ENCODE measurements at regions not wholly inside any gene's neighbourhood (a gene's known extent, or its start where the extent isn't known, plus 50 kb on each side); places are given as distances from the start of the nearest gene placed in this dataset.

DNA sequence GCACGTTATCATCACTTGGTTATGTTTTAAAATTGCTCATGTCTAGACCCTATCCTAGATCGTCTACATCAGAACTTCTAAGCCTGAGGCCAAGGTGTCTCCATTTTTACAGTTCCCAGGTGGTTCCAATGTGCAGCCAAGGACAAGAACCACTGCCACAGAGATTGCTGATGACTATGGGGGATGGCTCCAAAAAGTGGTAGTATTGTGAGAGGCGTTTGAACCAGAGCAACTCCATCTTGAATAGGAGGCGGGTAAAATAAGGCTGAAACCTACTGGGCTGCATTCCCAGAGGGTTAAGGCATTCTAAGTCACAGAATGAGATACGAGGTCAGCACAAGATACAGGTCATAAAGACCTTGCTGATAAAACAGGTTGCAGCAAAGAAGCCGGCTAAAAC is 195.6 kb upstream of the FOXN2 start:
- no peaks in the 10 kb centered on the region for H3K9me3 ChIP-seq
- H3K36me3 ChIP-seq: no peaks in the 10 kb centered on the region
- peaks cover 0 to 3% (median 0%) of the 10 kb centered on the region in 4 donors for H3K4me1 ChIP-seq
- TF ChIP-seq POLR2AphosphoS5 (IDR thresholded peaks at IDR 0.05): no peak
- TF ChIP-seq EP300 (IDR thresholded peaks at IDR 0.05): no peak
- TF ChIP-seq, protein P1, sequence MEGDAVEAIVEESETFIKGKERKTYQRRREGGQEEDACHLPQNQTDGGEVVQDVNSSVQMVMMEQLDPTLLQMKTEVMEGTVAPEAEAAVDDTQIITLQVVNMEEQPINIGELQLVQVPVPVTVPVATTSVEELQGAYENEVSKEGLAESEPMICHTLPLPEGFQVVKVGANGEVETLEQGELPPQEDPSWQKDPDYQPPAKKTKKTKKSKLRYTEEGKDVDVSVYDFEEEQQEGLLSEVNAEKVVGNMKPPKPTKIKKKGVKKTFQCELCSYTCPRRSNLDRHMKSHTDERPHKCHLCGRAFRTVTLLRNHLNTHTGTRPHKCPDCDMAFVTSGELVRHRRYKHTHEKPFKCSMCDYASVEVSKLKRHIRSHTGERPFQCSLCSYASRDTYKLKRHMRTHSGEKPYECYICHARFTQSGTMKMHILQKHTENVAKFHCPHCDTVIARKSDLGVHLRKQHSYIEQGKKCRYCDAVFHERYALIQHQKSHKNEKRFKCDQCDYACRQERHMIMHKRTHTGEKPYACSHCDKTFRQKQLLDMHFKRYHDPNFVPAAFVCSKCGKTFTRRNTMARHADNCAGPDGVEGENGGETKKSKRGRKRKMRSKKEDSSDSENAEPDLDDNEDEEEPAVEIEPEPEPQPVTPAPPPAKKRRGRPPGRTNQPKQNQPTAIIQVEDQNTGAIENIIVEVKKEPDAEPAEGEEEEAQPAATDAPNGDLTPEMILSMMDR (IDR thresholded peaks at IDR 0.05): no peak
- TF ChIP-seq POLR2A (IDR thresholded peaks at IDR 0.05): no peak
- no peaks in the 10 kb centered on the region for H3K27me3 ChIP-seq
- DNase-seq (no peak), ATAC-seq (ENCODE audit: low FRiP score in 2 of 2) (no peak)
- H3K27ac ChIP-seq: no peak overlapping the region
- H3K4me3 ChIP-seq: no peak overlapping the region
- 86 to 87% methylated on average over 6 of the region's 6 CpGs for WGBS, 2 donors

DNA sequence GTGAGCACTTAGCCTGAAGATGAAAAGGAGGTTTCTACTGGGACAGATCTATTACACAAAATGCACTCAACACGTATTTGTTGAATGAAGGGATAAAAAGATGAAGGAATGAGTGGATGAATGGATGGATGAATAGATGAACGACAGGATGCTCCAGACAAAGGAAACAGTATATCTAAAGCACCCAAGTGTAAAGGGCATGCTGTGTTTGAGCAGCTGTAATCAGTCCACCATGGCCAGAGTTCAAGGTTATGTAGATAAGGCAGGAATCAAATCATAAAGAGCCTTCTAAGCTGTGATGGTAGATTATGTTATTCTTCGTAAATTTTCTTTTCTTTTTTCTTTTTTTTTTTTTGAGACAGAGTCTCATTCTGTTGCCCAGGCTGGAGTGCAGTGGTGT is 194.4 kb upstream of the FOXN2 start:
- Histone ChIP-seq H3K27ac (peak overlapping the region in 1 of 4 donors; percentile 56), H3K4me1 (no peaks in the 10 kb centered on the region), H3K4me3 (no peak overlapping the region), H3K36me3 (no peaks in the 10 kb centered on the region), H3K9me3 (no peaks in the 10 kb centered on the region), H3K27me3 (no peaks in the 10 kb centered on the region)
- no peak for TF ChIP-seq EP300 (IDR thresholded peaks at IDR 0.05)
- TF ChIP-seq POLR2A (IDR thresholded peaks at IDR 0.05): no peak
- TF ChIP-seq POLR2AphosphoS5 (IDR thresholded peaks at IDR 0.05): no peak
- WGBS, 2 donors: 82 to 87% methylated on average over 3 of the region's 3 CpGs
- DNase-seq (no peak), ATAC-seq (ENCODE audit: low FRiP score in 2 of 2) (no peak)

DNA sequence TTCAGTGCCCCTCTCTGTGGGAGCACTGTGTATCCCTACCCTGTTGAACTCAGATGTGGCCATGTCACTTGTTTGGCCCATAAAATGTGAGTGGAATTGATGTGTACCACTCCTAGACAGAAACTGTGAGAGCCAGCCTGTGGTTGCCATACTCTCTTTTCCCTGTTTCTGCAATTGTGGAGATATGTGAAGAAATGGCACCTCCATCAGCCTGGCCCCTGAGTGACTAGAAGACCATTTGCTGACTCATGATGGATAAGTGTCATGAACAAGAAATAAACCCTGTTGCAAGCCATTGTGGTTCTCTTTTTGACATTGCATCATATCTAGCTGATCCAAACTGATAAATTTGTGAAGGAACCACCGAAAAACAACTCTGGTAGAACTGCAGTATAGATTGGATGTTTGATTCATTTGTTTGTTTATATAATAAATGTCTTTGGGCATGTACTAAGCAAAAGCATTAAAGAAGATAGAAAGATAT is 193.7 kb upstream of the FOXN2 start:
- Histone ChIP-seq H3K27me3 (no peaks in the 10 kb centered on the region), H3K36me3 (no peaks in the 10 kb centered on the region), H3K4me3 (no peak overlapping the region), H3K9me3 (no peaks in the 10 kb centered on the region), H3K4me1 (no peaks in the 10 kb centered on the region), H3K27ac (peak overlapping the region in 1 of 4 donors; percentile 56)
- TF ChIP-seq, protein P1 (IDR thresholded peaks at IDR 0.05): no peak
- TF ChIP-seq POLR2A (IDR thresholded peaks at IDR 0.05) (no peak), EP300 (IDR thresholded peaks at IDR 0.05) (peak in 1 of 4 donors; percentile 37), POLR2AphosphoS5 (IDR thresholded peaks at IDR 0.05) (peak in 1 of 2 donors; percentile 62)
- WGBS, 2 donors: 64 to 72% methylated on average over 1 of the region's 1 CpG
- peak; percentile 65 to 68 for ATAC-seq (ENCODE audit: low FRiP score in 2 of 2)
- peak in 1 of 2 donors; percentile 63 for DNase-seq

DNA sequence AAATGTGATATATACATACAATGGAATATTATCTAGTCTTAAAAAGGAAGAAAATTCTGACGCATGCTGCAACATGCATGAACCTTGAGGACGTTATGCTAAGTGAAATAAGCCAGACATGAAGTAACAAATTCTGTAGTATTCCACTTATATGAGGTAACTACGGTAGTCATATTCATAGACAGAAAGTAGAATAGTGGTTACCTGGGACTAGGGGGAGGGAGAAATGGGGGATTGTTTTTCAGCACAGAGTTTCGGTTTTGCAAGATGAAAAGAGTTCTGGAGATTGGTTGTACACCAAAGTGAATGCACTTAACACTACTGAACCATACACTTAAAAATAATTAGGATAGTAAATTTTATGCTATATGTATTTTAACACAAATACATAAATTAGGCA is 192.3 kb upstream of the FOXN2 start:
- 89 to 91% methylated on average over 4 of the region's 4 CpGs for WGBS, 2 donors
- H3K36me3 ChIP-seq: no peaks in the 10 kb centered on the region
- H3K4me3 ChIP-seq: no peak overlapping the region
- no peaks in the 10 kb centered on the region for H3K27me3 ChIP-seq
- DNase-seq (no peak), ATAC-seq (ENCODE audit: low FRiP score in 2 of 2) (no peak)
- no peak for TF ChIP-seq POLR2AphosphoS5 (IDR thresholded peaks at IDR 0.05)
- TF ChIP-seq POLR2A (IDR thresholded peaks at IDR 0.05): no peak
- TF ChIP-seq, protein P1 (IDR thresholded peaks at IDR 0.05): no peak
- no peak for TF ChIP-seq EP300 (IDR thresholded peaks at IDR 0.05)
- H3K27ac ChIP-seq: no peak overlapping the region
- H3K9me3 ChIP-seq: no peaks in the 10 kb centered on the region
- no peaks in the 10 kb centered on the region for H3K4me1 ChIP-seq

DNA sequence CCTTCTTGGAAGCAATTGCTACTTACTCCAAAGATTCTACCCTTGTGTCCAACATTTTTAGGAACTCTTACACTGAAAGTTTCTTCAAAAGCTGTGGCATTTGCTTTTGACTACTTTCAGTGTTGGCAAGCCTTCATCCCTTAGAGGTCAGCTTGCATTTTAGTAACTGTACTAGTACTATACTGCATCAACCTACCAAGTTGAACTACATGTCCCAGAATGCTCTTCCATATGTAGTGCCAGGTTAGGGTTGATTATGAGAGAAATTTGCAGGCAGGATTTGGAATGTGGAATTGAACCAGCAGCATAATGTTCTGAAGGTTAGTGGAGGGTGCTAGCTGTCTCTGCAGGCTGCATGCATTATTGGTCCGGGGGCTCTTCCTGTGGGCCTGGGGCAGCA is 189.9 kb upstream of the FOXN2 start:
- ATAC-seq (ENCODE audit: low FRiP score in 2 of 2) (no peak), DNase-seq (no peak)
- H3K36me3 ChIP-seq: no peaks in the 10 kb centered on the region
- H3K9me3 ChIP-seq: no peaks in the 10 kb centered on the region
- TF ChIP-seq POLR2AphosphoS5 (IDR thresholded peaks at IDR 0.05): no peak
- no peak for TF ChIP-seq POLR2A (IDR thresholded peaks at IDR 0.05)
- TF ChIP-seq, protein P1 (IDR thresholded peaks at IDR 0.05): no peak
- TF ChIP-seq EP300 (IDR thresholded peaks at IDR 0.05): no peak
- no peaks in the 10 kb centered on the region for H3K27me3 ChIP-seq
- no peak overlapping the region for H3K4me3 ChIP-seq
- no peaks in the 10 kb centered on the region for H3K4me1 ChIP-seq
- 89 to 100% methylated on average over 1 of the region's 1 CpG for WGBS, 2 donors
- no peak overlapping the region for H3K27ac ChIP-seq
